Right lobe of liver (tissue), 4 donors: ENCODE measurements at regions not wholly inside any gene's neighbourhood (a gene's known extent, or its start where the extent isn't known, plus 50 kb on each side); places are given as distances from the start of the nearest gene placed in this dataset.

Experiments used
- POLR2A ChIP-seq: fragments of 450-650 bp; IDR thresholded peaks from one replicate; pipeline ENCODE4 v1.6.1; 2017; ENCODE audit warnings: antibody characterized with exemption, mild to moderate bottlenecking
- TF ChIP-seq, protein P1 (sequence below), 4 donors: fragments of 200-600 bp in 3 of 4; fragments of 450-650 bp in 1 of 4; IDR thresholded peaks; one replicate each; pipeline versions ENCODE4 v1.5.1 to v1.8.0; 2016 to 2022; ENCODE audit warnings: antibody characterized with exemption in 4 of 4, mild to moderate bottlenecking in 2 of 4
- donor health status: DM: no; HTN: no; CAD: no.
- donor health status: DM: no; HTN: no; CAD: no.
- donor health status: DM: no; HTN: yes; CAD: no.

DNA sequence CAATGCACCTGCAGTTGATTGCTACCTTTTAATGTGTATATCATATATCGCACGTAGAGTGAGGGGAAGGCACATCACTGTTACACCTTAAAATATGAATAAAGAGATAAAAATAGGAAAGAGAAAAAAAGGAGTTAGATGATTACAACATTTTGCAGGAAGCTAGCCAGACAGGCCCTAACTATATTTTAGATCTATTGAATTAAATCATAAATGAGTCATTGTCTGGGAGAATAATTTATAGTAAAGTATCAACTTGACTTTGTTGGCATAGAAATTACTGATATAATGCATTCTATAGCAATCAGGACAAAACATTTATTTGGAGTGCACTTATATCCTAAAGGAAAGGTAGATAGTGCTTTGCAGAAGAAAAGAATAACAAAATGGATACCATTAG, 384.9 kb upstream of the NXPH2 start:
- TF ChIP-seq, protein P1, sequence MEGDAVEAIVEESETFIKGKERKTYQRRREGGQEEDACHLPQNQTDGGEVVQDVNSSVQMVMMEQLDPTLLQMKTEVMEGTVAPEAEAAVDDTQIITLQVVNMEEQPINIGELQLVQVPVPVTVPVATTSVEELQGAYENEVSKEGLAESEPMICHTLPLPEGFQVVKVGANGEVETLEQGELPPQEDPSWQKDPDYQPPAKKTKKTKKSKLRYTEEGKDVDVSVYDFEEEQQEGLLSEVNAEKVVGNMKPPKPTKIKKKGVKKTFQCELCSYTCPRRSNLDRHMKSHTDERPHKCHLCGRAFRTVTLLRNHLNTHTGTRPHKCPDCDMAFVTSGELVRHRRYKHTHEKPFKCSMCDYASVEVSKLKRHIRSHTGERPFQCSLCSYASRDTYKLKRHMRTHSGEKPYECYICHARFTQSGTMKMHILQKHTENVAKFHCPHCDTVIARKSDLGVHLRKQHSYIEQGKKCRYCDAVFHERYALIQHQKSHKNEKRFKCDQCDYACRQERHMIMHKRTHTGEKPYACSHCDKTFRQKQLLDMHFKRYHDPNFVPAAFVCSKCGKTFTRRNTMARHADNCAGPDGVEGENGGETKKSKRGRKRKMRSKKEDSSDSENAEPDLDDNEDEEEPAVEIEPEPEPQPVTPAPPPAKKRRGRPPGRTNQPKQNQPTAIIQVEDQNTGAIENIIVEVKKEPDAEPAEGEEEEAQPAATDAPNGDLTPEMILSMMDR (IDR thresholded peaks at IDR 0.05) = no peak
- no peak for TF ChIP-seq POLR2A
